Liver (tissue), 3 donors: ENCODE measurements at regions not wholly inside any gene's neighbourhood (a gene's known extent, or its start where the extent isn't known, plus 50 kb on each side); places are given as distances from the start of the nearest gene placed in this dataset.

Experiments
- EGR1 ChIP-seq, 2 donors: IDR thresholded peaks; 2 replicates each; pipeline ENCODE4 v1.6.1; 2016 to 2018; ENCODE audit warnings: antibody characterized with exemption in 2 of 2, low read depth in 2 of 2
- HNF4A ChIP-seq, 2 donors: conservative IDR thresholded peaks; 2 replicates each; pipeline ENCODE4 v1.6.1; 2016; ENCODE audit warnings: antibody characterized with exemption in 2 of 2, mild to moderate bottlenecking in 2 of 2
- RAD21 ChIP-seq, 2 donors: IDR thresholded peaks; 2 replicates each; pipeline ENCODE4 v1.6.1; 2016; ENCODE audit warnings: antibody characterized with exemption in 2 of 2, mild to moderate bottlenecking in 2 of 2
- REST ChIP-seq: IDR thresholded peaks from 2 replicates; pipeline ENCODE4 v1.6.1; 2016; ENCODE audit warnings: antibody characterized with exemption, mild to moderate bottlenecking
- RXRA ChIP-seq, 2 donors: IDR thresholded peaks; 2 replicates each; pipeline ENCODE4 v1.6.1; 2017 to 2018; ENCODE audit warnings: antibody characterized with exemption in 2 of 2, mild to moderate bottlenecking in 1 of 2
- TAF1 ChIP-seq: conservative IDR thresholded peaks from 2 replicates; pipeline ENCODE4 v1.6.1; 2016; ENCODE audit warnings: antibody characterized with exemption, mild to moderate bottlenecking
- YY1 ChIP-seq: IDR thresholded peaks from 2 replicates; pipeline ENCODE4 v1.6.1; 2016; ENCODE audit warnings: antibody characterized with exemption, mild to moderate bottlenecking
- TF ChIP-seq, protein P1 (sequence below): fragments of 150-350 bp; IDR thresholded peaks from 2 replicates; pipeline ENCODE4 v1.5.1; 2017; ENCODE audit warnings: improper control_type of control experiment, low read depth, low read length; ENCODE audit not compliant: missing input control
- TF ChIP-seq, protein P2 (sequence below): IDR thresholded peaks from 2 replicates; pipeline ENCODE4 v1.6.1; 2016; ENCODE audit warnings: antibody characterized with exemption
- donor health status: healthy.
- donor health status: healthy.

DNA sequence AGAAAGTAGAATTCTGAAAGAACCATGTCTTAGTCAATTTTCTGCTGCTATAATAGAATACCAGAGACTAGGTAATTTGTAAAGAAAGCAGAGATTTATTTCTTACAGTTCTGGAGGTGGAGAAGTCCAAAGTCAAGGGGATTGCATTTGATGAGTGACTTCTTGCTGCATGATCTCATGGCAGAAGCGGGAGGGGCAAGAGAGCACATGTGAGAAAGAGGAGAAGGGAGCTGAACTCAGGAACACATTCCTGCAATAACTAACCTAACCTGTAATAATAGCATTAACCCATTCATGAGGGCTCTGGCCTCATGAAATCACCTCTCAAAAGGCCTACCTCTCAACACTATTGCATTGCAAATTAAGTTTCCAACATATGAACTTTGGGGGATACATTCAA is 797.5 kb upstream of the POU3F3 start:
- TF ChIP-seq, protein P1, sequence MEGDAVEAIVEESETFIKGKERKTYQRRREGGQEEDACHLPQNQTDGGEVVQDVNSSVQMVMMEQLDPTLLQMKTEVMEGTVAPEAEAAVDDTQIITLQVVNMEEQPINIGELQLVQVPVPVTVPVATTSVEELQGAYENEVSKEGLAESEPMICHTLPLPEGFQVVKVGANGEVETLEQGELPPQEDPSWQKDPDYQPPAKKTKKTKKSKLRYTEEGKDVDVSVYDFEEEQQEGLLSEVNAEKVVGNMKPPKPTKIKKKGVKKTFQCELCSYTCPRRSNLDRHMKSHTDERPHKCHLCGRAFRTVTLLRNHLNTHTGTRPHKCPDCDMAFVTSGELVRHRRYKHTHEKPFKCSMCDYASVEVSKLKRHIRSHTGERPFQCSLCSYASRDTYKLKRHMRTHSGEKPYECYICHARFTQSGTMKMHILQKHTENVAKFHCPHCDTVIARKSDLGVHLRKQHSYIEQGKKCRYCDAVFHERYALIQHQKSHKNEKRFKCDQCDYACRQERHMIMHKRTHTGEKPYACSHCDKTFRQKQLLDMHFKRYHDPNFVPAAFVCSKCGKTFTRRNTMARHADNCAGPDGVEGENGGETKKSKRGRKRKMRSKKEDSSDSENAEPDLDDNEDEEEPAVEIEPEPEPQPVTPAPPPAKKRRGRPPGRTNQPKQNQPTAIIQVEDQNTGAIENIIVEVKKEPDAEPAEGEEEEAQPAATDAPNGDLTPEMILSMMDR, result no peak
- TF ChIP-seq TAF1 (no peak), REST (no peak), HNF4A (conservative IDR thresholded peaks at IDR 0.05) (no peak), RXRA (IDR thresholded peaks at IDR 0.05) (no peak), EGR1 (IDR thresholded peaks at IDR 0.05; ENCODE audit: low read depth in 2 of 2) (no peak), RAD21 (IDR thresholded peaks at IDR 0.05) (no peak), YY1 (no peak)
- TF ChIP-seq, protein P2, sequence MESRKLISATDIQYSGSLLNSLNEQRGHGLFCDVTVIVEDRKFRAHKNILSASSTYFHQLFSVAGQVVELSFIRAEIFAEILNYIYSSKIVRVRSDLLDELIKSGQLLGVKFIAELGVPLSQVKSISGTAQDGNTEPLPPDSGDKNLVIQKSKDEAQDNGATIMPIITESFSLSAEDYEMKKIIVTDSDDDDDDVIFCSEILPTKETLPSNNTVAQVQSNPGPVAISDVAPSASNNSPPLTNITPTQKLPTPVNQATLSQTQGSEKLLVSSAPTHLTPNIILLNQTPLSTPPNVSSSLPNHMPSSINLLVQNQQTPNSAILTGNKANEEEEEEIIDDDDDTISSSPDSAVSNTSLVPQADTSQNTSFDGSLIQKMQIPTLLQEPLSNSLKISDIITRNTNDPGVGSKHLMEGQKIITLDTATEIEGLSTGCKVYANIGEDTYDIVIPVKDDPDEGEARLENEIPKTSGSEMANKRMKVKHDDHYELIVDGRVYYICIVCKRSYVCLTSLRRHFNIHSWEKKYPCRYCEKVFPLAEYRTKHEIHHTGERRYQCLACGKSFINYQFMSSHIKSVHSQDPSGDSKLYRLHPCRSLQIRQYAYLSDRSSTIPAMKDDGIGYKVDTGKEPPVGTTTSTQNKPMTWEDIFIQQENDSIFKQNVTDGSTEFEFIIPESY, result no peak
